CD4-positive, alpha-beta T cell treated with Interleukin-17A for 1 hour (primary cell): ENCODE measurements at regions not wholly inside any gene's neighbourhood (a gene's known extent, or its start where the extent isn't known, plus 50 kb on each side); places are given as distances from the start of the nearest gene placed in this dataset.

Source experiments
- DNase-seq: peaks from one replicate; pipeline ENCODE4 v3.0.0-alpha.2; 2020

DNA sequence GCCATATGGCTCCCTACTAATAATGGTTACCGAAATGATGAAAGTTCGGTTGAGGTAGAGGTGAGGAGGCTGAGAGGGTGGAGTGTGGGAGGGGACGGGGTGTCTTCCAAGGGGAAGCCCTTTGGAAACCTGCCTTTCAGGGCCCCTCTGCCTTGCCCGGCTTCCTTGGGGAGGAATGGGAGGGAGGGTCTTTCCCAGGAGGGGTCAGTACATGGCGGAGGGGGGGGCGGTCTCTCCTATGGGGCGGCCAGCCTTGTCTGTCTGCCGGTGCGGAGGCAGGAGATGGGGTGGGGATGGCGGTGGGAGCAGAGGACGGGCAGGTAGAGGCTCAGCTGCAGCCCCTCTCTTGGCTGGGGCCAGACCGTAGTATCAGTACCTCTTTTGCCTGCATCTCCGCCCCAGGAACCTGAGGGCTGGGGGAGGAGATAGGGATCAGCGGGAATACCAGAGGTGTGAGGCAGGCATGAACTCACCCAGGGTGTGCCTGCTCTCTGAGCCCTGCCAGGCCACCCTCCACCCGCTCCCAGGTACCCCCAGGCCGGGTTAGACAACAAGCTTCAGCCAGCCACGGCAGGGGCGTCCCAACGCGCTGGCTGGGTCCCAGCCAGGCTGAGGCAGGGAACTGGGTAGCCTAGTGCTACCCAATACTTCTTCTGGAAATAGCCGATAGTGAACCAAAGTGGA, 79.4 kb upstream of the POU3F1 start:
- DNase-seq, result no peak

GRCh38 chr1:38125016-38125415, 78.4 kb upstream of the POU3F1 start:
- no peak for DNase-seq

DNA sequence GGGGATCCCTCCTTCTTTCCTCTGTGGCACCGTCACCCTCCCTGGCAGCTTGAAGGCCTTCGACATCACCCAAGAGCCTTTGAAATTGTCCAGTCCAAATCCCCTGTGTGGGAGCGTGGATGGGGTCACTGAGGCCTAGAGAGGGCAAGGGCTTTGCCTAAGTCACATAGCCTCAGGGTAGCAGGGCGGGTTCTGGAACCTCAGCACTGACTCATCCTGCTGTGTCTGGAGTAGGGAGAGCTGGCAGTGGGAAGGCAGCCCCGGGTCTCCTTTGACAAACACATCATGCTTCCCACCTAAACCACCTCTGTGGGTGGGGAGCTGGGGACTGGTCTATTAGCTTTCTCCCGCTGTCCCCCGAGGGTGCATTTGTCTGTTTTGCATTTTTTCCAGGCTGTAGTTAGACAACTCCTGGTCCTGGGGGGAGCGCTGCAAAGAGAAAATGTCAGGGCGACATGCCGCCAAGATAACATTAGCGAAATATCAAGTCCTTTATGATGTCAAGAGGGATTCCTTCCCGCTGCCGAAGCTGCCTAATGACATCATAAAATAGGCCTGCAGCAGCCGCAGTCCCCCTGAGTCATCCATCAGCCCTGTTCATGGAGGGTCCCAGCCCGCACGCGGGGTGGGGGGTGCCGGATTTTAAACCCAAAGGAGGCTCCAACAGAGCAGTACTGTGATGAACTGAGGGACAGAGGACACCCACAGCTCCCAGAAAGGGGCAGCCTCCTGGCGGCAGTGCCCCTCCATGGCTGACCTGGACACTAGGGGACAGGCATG, 77.0 kb upstream of the POU3F1 start:
- DNase-seq, result no peak

- no peak for DNase-seq
Measured at GRCh38 chr1:38121231-38121680, 74.7 kb upstream of the POU3F1 start.

DNA sequence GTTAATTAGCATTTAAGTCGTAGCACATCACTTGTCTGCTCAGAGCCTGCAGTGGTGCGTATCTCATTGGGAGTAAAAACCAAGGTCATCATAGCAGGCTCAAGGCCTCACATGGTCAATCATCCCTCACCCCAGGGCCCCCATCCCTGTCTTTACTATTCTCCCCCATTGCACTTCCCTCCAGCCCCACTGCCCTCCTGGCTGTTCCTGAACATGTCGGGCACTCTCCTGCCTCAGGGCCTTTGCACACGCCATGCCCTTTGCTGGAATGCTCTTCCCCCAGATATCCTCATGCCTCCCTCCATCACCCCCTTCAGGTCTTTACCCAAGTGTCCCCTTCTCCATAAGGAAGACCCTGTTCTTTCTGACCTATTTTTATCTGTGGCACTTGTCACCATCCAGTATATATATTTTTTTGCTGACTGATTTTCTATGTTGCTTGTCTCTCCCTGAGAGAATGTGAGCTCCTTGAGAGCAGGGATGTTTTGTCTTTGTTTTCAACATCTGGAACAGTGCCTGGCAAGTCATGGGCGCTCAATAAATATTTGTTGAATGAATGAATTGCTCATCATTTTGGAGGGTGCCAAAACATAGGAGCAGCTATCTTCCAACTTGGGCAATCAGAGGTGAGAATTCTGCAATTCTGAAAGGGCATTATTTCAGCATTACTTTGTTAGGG, 74.1 kb upstream of the POU3F1 start:
- no peak for DNase-seq

- no peak for DNase-seq
Measured at GRCh38 chr1:38118976-38119375, 72.4 kb upstream of the POU3F1 start.

DNA sequence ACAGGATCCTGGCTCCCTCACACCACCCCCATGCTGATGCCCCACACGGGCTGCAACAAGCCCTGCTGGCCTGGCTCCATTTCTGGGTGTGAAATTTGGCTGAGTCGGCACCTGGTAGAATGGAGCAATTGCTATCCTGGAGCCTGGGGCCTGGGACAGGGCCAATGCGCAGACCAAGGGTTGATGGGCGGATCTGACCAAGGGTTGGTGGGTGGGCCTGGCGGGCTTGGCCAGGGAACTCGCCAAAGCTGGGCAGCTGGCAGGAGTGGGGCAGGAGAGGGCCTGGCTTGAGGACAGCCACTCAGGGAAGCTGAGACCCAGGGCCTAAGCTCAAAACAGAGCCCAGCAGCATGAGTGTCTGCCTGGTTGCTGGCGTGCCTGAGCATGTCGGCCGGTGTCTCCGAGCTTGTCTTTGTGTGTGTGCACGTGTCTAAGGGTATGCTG, 70.9 kb upstream of the POU3F1 start:
- DNase-seq, result no peak

GRCh38 chr1:38115682-38116202, 69.1 kb upstream of the POU3F1 start:
- DNase-seq, result no peak

DNA sequence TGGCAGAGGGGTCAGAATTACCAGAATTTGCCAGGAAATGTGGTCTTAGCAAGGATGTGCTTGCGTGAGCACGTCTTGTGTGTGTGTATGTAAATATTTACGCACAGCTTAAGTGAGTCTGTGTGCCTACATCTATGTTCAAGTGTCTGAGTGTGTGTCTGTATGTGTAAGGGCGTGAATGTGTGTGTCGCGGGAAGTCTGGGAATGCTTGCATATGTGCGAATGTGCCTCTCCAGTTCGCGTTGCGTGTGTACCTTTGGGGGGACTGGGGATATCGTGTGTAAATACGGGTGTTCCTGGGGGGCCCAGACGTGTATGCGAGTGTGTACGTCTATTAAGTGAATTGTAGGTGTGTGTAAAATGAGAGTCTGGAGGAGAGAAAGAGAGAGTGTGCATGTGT, 68.6 kb upstream of the POU3F1 start:
- DNase-seq, result no peak

GRCh38 chr1:38114241-38115026, 67.8 kb upstream of the POU3F1 start:
- no peak for DNase-seq

DNA sequence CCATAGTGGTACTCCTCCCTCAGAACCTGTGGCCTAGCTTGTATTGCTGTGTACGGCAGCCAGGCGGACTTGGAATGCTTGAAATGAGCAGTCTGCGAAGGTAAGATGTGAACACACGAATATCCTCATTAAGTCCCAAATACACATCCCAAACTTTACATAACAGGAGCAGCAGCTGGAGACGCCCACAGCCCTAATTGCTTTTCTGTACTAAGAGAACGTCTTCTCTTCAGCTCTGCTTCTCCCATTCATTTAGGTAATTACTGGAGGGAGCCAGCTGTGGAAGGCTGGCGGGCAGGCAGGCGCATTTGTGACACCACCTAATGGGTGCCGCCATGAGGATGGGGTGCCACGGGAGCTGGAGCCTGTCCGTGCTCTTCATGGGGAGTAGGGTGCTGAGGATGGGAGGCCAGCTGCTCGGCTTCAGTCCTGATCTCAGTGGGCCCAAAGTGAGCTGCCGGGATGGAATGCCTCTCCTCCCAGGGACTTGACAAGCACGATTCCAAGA, 66.6 kb upstream of the POU3F1 start:
- DNase-seq, result no peak

GRCh38 chr1:38111589-38111988, 65.0 kb upstream of the POU3F1 start:
- no peak for DNase-seq

DNA sequence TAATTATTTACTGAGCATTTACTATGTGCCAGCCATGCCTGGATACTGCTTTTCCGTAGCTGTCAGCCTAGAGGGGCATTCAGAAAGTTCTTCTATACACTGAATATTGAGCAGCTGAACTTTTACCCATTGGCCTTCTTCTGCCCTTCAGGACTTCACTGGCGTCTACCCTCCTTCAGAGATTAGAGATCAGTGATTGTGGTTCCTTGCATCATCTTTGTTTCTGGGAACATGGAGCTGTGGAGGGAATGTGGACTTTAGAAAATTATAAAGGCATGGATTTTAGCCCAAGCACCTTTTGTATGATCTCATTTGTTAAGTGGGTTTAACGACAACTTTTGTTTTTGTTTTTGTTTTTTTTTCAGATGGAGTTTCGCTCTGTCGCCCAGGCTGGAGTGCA, 58.7 kb upstream of the POU3F1 start:
- no peak for DNase-seq

GRCh38 chr1:38102636-38103035, 56.0 kb upstream of the POU3F1 start:
- DNase-seq, result no peak

- no peak for DNase-seq
Measured at GRCh38 chr1:38101037-38101785, 54.6 kb upstream of the POU3F1 start.

GRCh38 chr1:38098101-38098847, 51.7 kb upstream of the POU3F1 start:
- DNase-seq, result no peak

GRCh38 chr1:38097284-38097898, 50.8 kb upstream of the POU3F1 start:
- no peak for DNase-seq
